ENCODE measurements at regions not wholly inside any gene's neighbourhood (a gene's known extent, or its start where the extent isn't known, plus 50 kb on each side); places are given as distances from the start of the nearest gene placed in this dataset.

GRCh38 chr12:118704527-118705241 is 276.7 kb upstream of the SRRM4 start (continued):
- TF ChIP-seq CHD7 (IDR thresholded peaks at IDR 0.05; ENCODE audit: insufficient replicate concordance, low read length) (no peak), CBX5 (IDR thresholded peaks at IDR 0.05; ENCODE audit: low read depth, low read length) (no peak), CTCF (IDR thresholded peaks at IDR 0.05; ENCODE audit: control extremely low read depth in 1 of 3, insufficient read depth in 1 of 3, low read depth in 1 of 3, low read length in 3 of 3) (peak; percentile 35 to 44 (median 36); a peak in 3 of 4 replicates), CREB1 (IDR thresholded peaks at IDR 0.05) (no peak), SP2 (IDR thresholded peaks at IDR 0.05; ENCODE audit: low read length) (no peak), RAD21 (IDR thresholded peaks at IDR 0.05 in 1 of 2, conservative IDR thresholded peaks at IDR 0.05 in 1 of 2; ENCODE audit: low read depth in 2 of 2, low read length in 2 of 2) (peak; percentile 44 to 56; a peak in 3 of 4 replicates), ASH2L (IDR thresholded peaks at IDR 0.05; ENCODE audit: low read length) (no peak)
